Endothelial cell of umbilical vein (primary cell): ENCODE measurements at regions not wholly inside any gene's neighbourhood (a gene's known extent, or its start where the extent isn't known, plus 50 kb on each side); places are given as distances from the start of the nearest gene placed in this dataset.

Source experiments
- BruUV-seq: library from RNA; stranded (reverse); fragments of 400-500 nt; replicated peaks from 2 replicates; lab custom pipeline; 2021; lab: Mats Ljungman, UMichigan
- CTCF ChIA-PET: fragments of 300-600, 350-600 bp; sonication (Branson Sonifier 250); formaldehyde crosslinking; loops from one replicate; lab custom pipeline; 2021; ENCODE audit warnings: antibody characterized with exemption, inconsistent platforms; lab: Charles Lee
- POLR2A ChIA-PET: fragments of 300-600, 350-600 bp; sonication (Branson Sonifier 250); formaldehyde crosslinking; loops from one replicate; lab custom pipeline; 2021; ENCODE audit warnings: antibody characterized with exemption, inconsistent platforms; lab: Charles Lee
- DNase-seq: peaks from one replicate; pipeline ENCODE4 v3.0.0-alpha.2; 2011; ENCODE audit warnings: low read depth, low spot score
- FAIRE-seq: peaks from 2 replicates; lab custom pipeline; 2011; peaks lifted over from hg19 to GRCh38; lab: Jason Lieb, UNC
- H2AFZ ChIP-seq: 2 replicates; pipeline ENCODE4 v1.6.0; 2012; ENCODE audit warnings: low read depth, low read length, control low read depth, inconsistent platforms
- H3K27ac ChIP-seq: 2 replicates; pipeline ENCODE4 v1.5.1; 2011; ENCODE audit warnings: low read depth, mild to moderate bottlenecking, control low read depth, low read length, moderate library complexity; ENCODE audit not compliant: insufficient read depth
- H3K27me3 ChIP-seq, 2 experiments: 2 replicates each; pipeline versions ENCODE4 v1.6.0 to v1.6.1; 2011; ENCODE audit warnings: low read length in 2 of 2, mixed read lengths in 1 of 2; ENCODE audit not compliant: control insufficient read depth in 2 of 2, insufficient read depth in 2 of 2
- H3K36me3 ChIP-seq, 2 experiments: 2 replicates in 1 of 2; 3 replicates in 1 of 2; pipeline ENCODE4 v1.5.1; 2011; ENCODE audit warnings: low read length in 2 of 2, mild to moderate bottlenecking in 1 of 2, moderate library complexity in 1 of 2; ENCODE audit not compliant: control insufficient read depth in 2 of 2, insufficient read depth in 2 of 2; ENCODE audit errors: extremely low read depth in 1 of 2
- H3K4me1 ChIP-seq: 3 replicates; pipeline ENCODE4 v1.5.1; 2011; ENCODE audit warnings: mild to moderate bottlenecking, low read length; ENCODE audit not compliant: control insufficient read depth, insufficient read depth; ENCODE audit errors: extremely low read depth
- H3K4me2 ChIP-seq: 2 replicates; pipeline ENCODE4 v1.6.1; 2011; ENCODE audit warnings: low read length, control low read depth, mixed read lengths; ENCODE audit not compliant: insufficient read depth
- H3K4me3 ChIP-seq, 3 experiments: fragments of 200-600 bp in 1 of 3; sonication (generic), shearing (Covaris generic) in 1 of 3; replicated peaks in 1 of 3; 2 replicates each; pipeline ENCODE4 v1.5.1; 2011 to 2016; ENCODE audit warnings: control low read depth in 3 of 3, low read length in 3 of 3, mild to moderate bottlenecking in 2 of 3, inconsistent platforms in 1 of 3, low read depth in 1 of 3, moderate library complexity in 1 of 3; ENCODE audit not compliant: insufficient read depth in 1 of 3
- H3K79me2 ChIP-seq: 2 replicates; pipeline ENCODE4 v1.6.0; 2012; ENCODE audit warnings: low read length, inconsistent platforms; ENCODE audit not compliant: control insufficient read depth, insufficient read depth
- H3K9ac ChIP-seq: replicated peaks from 2 replicates; pipeline ENCODE3; 2011; ENCODE audit warnings: low read length, control low read depth; ENCODE audit not compliant: insufficient read depth; ENCODE audit errors: extremely low read depth
- H3K9me1 ChIP-seq: replicated peaks from 3 replicates; pipeline ENCODE4 v1.6.0; 2011; ENCODE audit warnings: mild to moderate bottlenecking, low read length; ENCODE audit not compliant: control insufficient read depth, insufficient read depth; ENCODE audit errors: extremely low read depth
- H3K9me3 ChIP-seq: replicated peaks from 2 replicates; pipeline ENCODE4 v1.5.1; 2012; ENCODE audit warnings: low read length, inconsistent platforms; ENCODE audit not compliant: control insufficient read depth, insufficient read depth
- H4K20me1 ChIP-seq: replicated peaks from 2 replicates; pipeline ENCODE3; 2011; ENCODE audit warnings: mild to moderate bottlenecking, low read length; ENCODE audit not compliant: control insufficient read depth, insufficient read depth; ENCODE audit errors: extremely low read depth
- FOS ChIP-seq: IDR thresholded peaks from 2 replicates; pipeline ENCODE4 v1.6.1; 2011; ENCODE audit warnings: mild to moderate bottlenecking, low read length, moderate library complexity, borderline replicate concordance; ENCODE audit not compliant: insufficient read depth
- GATA2 ChIP-seq: IDR thresholded peaks from 2 replicates; pipeline ENCODE4 v1.7.0; 2011; ENCODE audit warnings: low read depth, mild to moderate bottlenecking, moderate library complexity, mixed read lengths, low read length; ENCODE audit not compliant: insufficient read length, insufficient read depth
- JUN ChIP-seq: IDR thresholded peaks from 2 replicates; pipeline ENCODE4 v1.6.1; 2011; ENCODE audit warnings: borderline replicate concordance, low read depth; ENCODE audit not compliant: insufficient read length, insufficient read depth
- MAX ChIP-seq: IDR thresholded peaks from 2 replicates; pipeline ENCODE4 v1.6.1; 2011; ENCODE audit not compliant: insufficient read depth, insufficient read length
- MYC ChIP-seq: IDR thresholded peaks from one replicate; pipeline ENCODE4 v1.6.1; 2011; ENCODE audit warnings: mild to moderate bottlenecking, low read depth, low read length
- POLR2A ChIP-seq: IDR thresholded peaks from 2 replicates; pipeline ENCODE4 v1.6.1; 2012; ENCODE audit warnings: low read depth, mild to moderate bottlenecking, control low read depth, low read length
- dilution Hi-C: fragments of 300-500 bp; cut with MboI; formaldehyde crosslinking; loops from one replicate; pipeline ENCODE4 v1.15.0; 2019; ENCODE audit warnings: low sequenced_read_pairs; ENCODE audit not compliant: extremely low pct_ligation_motif_present
- intact Hi-C: fragments of 100-400 bp; cut with micrococcal nuclease; formaldehyde crosslinking; loops from one replicate; pipeline ENCODE4 v1.10.0; 2022
- TF ChIP-seq, protein P1 (sequence below), 2 donors: IDR thresholded peaks; 1 replicate in 1 of 2; 2 replicates in 1 of 2; pipeline ENCODE4 v1.5.1; 2011; ENCODE audit warnings: low read length in 2 of 2, mild to moderate bottlenecking in 2 of 2, moderate library complexity in 2 of 2, control low read depth in 1 of 2, inconsistent platforms in 1 of 2, low read depth in 1 of 2; ENCODE audit not compliant: insufficient read depth in 1 of 2; ENCODE audit errors: extremely low read depth in 1 of 2

GRCh38 chr6:169159331-169159730, 94.3 kb downstream of the THBS2 start:
- ChIA-PET POLR2A (no interaction called here), CTCF (no interaction called here)
- Histone ChIP-seq H3K36me3 (no peaks in the 10 kb centered on the region), H3K9me1 (no peaks in the 10 kb centered on the region), H3K4me2 (no peak overlapping the region), H3K4me1 (no peaks in the 10 kb centered on the region), H3K27me3 (no peaks in the 10 kb centered on the region), H4K20me1 (no peaks in the 10 kb centered on the region), H3K79me2 (no peaks in the 10 kb centered on the region), H3K4me3 (no peak overlapping the region), H2AFZ (no peak overlapping the region), H3K27ac (no peak overlapping the region), H3K9me3 (no peaks in the 10 kb centered on the region), H3K9ac (no peak overlapping the region)
- dilution Hi-C loops (no loop called here), intact Hi-C loops (no loop called here)
- no TSS peak for BruUV-seq
- no peak for FAIRE-seq
- DNase-seq: no peak
- TF ChIP-seq, protein P1, sequence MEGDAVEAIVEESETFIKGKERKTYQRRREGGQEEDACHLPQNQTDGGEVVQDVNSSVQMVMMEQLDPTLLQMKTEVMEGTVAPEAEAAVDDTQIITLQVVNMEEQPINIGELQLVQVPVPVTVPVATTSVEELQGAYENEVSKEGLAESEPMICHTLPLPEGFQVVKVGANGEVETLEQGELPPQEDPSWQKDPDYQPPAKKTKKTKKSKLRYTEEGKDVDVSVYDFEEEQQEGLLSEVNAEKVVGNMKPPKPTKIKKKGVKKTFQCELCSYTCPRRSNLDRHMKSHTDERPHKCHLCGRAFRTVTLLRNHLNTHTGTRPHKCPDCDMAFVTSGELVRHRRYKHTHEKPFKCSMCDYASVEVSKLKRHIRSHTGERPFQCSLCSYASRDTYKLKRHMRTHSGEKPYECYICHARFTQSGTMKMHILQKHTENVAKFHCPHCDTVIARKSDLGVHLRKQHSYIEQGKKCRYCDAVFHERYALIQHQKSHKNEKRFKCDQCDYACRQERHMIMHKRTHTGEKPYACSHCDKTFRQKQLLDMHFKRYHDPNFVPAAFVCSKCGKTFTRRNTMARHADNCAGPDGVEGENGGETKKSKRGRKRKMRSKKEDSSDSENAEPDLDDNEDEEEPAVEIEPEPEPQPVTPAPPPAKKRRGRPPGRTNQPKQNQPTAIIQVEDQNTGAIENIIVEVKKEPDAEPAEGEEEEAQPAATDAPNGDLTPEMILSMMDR (IDR thresholded peaks at IDR 0.05; ENCODE audit: extremely low read depth in 1 of 2, insufficient read depth in 1 of 2, low read depth in 1 of 2, low read length in 2 of 2): no peak
- TF ChIP-seq JUN (no peak), GATA2 (no peak), POLR2A (no peak), MAX (no peak), MYC (no peak), FOS (no peak)

GRCh38 chr6:169158691-169159090, 95.0 kb downstream of the THBS2 start:
- no peaks in the 10 kb centered on the region for H3K9me1 ChIP-seq
- no peak overlapping the region for H2AFZ ChIP-seq
- H3K79me2 ChIP-seq: no peaks in the 10 kb centered on the region
- H3K4me1 ChIP-seq: no peaks in the 10 kb centered on the region
- no peaks in the 10 kb centered on the region for H4K20me1 ChIP-seq
- no peaks in the 10 kb centered on the region for H3K27me3 ChIP-seq
- POLR2A ChIA-PET: no interaction called here
- no peak overlapping the region for H3K27ac ChIP-seq
- DNase-seq: no peak
- intact Hi-C loops: no loop called here
- H3K9me3 ChIP-seq: no peaks in the 10 kb centered on the region
- no peaks in the 10 kb centered on the region for H3K36me3 ChIP-seq
- no peak for TF ChIP-seq MYC
- dilution Hi-C loops: no loop called here
- no peak overlapping the region for H3K4me2 ChIP-seq
- FAIRE-seq: no peak
- CTCF ChIA-PET: no interaction called here
- BruUV-seq: no TSS peak
- no peak overlapping the region for H3K9ac ChIP-seq
- no peak overlapping the region for H3K4me3 ChIP-seq
